ENCODE measurements at regions not wholly inside any gene's neighbourhood (a gene's known extent, or its start where the extent isn't known, plus 50 kb on each side); places are given as distances from the start of the nearest gene placed in this dataset.

DNA sequence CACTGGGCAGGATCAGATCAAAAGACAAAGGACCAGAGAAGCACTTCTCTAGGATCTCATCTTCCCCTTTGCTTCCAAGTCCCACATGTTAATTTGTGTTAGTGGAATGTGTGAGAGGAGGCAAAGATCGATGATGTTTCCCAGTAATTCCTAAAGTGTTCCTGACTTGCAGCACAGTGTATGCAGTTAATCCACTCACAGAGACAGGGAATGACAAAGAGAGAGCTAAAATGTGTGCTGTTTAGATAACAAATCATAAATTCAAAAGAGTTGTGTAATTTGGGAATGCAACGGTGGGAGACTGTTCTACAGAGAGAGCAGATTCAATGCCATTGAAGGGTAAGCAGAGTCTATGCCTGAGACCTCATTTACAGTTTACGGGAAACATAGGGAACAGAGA, 132.0 kb upstream of the SVIL start:
- no peak for DNase-seq (ENCODE audit: low spot score)

GRCh38 chr10:29765330-29765729, 130.6 kb upstream of the SVIL start:
- FAIRE-seq (no peak), DNase-seq (ENCODE audit: low spot score) (no peak)

More for the DNA sequence above, 132.0 kb upstream of the SVIL start:
- FAIRE-seq: no peak

GRCh38 chr10:29763396-29763795, 128.6 kb upstream of the SVIL start:
- FAIRE-seq (no peak), DNase-seq (ENCODE audit: low spot score) (no peak)

- FAIRE-seq (no peak), DNase-seq (ENCODE audit: low spot score) (no peak)
These were observed 127.1 kb upstream of the SVIL start for GRCh38 chr10:29761916-29762315.

DNA sequence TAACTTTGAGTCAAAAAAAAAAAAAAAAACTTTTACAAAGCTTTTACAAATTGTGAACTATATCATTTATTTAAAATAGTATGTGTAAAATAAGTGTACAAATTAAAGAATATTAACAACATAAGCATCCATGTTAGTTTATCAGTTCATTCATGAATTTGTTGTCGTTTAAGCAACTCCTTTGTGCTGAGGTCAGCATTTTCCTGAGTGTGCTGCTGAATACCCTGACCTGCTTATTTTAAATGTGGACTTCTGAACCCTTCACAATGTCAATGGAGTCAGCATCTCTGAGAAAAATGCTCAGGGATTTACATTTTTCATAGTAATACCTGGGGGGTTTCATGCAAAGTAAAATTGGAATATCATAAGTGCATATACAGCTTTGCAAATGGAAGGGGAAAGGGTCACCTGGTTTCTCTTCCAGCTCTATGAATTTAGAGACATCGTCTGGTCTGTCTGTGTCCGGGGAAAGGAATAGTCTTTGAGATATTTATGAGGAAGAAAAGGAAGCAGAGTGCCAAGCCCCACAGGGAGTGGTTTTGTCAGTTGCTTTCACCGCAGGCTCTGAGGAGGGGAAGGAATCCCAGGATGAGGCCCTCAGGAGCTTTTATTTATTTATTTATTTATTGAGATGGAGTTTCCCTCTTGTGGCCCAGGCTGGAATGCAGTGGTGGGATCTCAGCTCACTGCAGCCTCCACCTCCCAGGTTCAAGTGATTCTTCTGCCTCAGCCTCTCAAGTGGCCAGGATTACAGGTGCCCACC, 125.5 kb upstream of the SVIL start:
- DNase-seq (ENCODE audit: low spot score) (no peak), FAIRE-seq (no peak)

GRCh38 chr10:29757551-29758297, 123.0 kb upstream of the SVIL start:
- peak; percentile 81 for DNase-seq (ENCODE audit: low spot score)
- no peak for FAIRE-seq

DNA sequence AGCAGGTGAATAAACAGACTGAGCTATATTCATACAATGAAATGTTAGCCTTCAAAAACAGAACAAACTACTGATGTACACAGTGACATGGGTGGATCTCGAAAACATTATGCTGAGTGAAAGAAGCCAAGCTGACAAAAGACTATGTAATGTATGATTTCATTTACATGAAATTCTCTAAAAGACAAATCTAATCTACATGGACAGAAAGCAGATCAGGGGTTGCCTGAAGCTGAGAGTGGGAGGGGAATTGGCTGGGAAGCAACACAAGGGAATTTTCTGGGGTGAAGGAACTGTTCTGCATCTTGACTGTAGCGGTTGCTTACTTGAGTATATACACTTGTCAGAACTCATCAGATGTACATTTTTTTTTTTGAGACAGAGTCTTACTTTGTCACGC, 121.7 kb upstream of the SVIL start:
- FAIRE-seq (no peak), DNase-seq (ENCODE audit: low spot score) (no peak)

DNA sequence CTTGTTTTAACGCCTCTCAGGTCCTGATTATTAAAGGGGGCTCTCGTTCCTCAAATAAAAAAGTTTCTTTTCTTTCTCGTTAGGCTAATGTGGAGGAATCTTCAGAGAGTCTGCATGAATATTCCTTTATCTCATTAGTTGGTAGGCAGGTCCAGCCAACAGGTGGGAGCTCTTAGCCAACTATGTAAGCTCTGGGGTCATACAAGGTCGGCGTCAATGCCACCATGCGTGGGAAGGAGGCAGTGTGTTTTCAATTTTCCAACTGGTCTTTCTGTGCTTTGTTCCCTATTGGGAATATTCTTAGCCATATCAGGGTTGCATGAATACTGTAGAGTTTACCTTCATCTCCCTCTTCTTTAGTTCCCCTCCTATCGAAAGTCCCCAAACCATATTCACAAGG, 118.5 kb upstream of the SVIL start:
- DNase-seq (ENCODE audit: low spot score): no peak
- FAIRE-seq: no peak

- FAIRE-seq (peak; percentile 20), DNase-seq (ENCODE audit: low spot score) (no peak)
These were observed 116.9 kb upstream of the SVIL start for GRCh38 chr10:29751684-29752083.

DNA sequence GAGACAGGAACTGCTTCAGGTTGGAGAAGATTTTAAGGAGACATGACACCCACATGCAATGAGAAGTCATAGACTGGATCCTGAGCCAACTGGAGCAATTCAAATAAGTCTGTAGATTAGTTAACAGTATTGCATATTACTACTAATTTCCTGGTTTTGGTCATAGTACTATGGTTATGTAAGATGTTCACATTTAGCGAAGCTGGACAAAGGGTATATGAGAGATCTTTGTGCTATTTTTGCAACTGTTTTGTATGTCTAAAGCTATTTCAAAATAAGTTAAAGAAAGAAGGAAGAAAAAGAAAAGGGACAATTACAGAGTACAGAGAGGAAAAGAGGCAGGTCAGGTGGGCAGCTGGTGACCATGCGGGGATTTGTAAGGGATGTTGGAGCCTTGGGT, 116.5 kb upstream of the SVIL start:
- no peak for FAIRE-seq
- no peak for DNase-seq (ENCODE audit: low spot score)

GRCh38 chr10:29749150-29749549, 114.4 kb upstream of the SVIL start:
- DNase-seq (ENCODE audit: low spot score) (no peak), FAIRE-seq (no peak)

- DNase-seq (ENCODE audit: low spot score) (no peak), FAIRE-seq (no peak)
These were observed 113.4 kb upstream of the SVIL start for GRCh38 chr10:29748109-29748650.

GRCh38 chr10:29746080-29746797, 111.5 kb upstream of the SVIL start:
- FAIRE-seq: no peak
- DNase-seq (ENCODE audit: low spot score): no peak

DNA sequence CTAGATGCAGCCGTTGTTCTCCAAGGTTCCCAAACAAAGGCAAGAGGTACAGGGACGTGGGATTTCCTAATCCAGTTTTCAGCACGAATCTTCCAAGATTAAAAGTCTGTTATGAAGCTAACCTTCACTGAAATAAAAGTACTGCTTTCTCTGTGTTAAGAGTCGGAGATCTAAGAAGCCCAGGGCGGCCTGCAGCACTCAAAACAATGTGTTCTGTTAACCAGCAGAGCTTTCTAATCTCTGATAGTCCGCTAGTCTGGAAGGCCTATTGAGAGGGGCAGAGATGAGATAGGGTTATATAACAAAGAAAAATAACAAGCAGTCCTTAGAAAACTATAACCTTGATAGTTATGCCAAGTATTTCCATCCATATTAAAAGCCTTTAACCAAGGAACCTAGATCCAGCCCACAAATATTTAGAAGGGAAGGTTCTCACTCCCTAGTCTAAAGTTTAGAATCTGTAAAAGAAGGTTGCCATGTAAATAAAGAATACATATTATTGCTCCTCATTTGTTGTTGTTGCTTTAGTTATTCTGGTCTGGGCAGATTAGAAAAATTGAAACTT, 106.3 kb upstream of the SVIL start:
- DNase-seq (ENCODE audit: low spot score) (no peak), FAIRE-seq (no peak)

- no peak for DNase-seq (ENCODE audit: low spot score)
- FAIRE-seq: no peak
These were observed 103.6 kb upstream of the SVIL start for GRCh38 chr10:29738341-29738740.

DNA sequence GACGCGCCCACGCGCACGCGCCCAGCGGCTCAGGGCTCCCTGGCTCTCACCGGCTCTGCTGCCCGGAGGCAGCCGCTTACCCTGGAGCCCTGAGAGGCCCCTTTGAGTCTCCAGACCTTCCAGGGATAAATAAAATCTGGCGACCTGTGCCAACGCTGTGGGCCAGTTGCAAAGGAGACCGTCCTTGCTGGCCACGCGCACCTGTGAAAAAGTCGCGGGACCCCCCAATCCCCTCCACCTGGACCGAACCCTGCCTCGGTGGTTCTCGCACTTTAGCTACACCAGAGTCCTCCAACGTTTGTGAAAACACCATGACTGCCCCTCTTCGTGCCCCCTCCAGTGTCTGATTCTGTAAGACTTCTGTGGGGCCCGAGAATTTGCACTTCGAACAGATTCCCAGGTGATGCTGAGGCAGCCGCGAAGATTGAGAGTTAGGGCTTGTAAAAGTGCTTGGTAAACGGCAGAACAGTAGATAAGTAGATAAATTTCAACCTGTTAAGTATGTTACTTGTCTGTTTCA, 102.4 kb upstream of the SVIL start:
- DNase-seq (ENCODE audit: low spot score) (no peak), FAIRE-seq (no peak)

DNA sequence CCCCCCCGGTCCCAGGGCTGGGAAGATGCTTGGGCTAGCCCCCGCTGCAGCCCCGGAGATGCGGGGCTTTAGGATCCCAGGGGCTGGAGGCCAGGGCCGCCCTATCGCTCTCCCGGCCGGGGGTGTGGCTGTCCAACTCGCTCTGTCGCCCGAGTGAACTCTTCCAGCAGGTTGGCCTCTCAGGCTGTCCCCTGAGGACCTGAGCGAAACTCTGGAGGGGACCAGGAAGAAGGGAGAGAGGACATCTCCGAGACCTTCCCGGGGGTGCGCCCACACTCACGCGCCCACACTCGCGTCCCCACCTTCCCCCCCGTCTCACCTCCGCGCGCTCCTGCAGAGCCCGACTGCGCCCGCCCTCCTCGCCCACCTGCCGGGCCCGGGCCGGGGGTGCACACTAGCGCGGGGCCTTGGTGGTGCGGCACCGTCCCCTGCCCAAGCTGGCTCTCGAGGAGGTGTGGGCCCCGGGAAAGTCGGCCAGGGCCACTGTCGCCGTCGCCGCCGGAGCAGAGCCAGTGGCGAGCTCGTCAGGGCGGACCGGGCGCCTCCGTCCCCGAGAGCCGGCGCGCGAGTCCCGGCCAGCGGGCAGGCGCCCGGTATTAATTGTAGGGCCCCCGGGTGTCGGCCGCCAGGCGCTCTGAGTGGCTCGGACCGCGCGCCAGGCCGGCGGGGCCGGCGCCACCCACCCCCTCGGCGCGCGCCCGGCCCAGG, 101.7 kb upstream of the SVIL start:
- no peak for FAIRE-seq

GRCh38 chr10:29735628-29736365, 101.0 kb upstream of the SVIL start:
- peak; percentile 93 for FAIRE-seq
- peak; percentile 94 for DNase-seq (ENCODE audit: low spot score)

More for the DNA sequence above, 101.7 kb upstream of the SVIL start:
- DNase-seq (ENCODE audit: low spot score): peak; percentile 94

DNA sequence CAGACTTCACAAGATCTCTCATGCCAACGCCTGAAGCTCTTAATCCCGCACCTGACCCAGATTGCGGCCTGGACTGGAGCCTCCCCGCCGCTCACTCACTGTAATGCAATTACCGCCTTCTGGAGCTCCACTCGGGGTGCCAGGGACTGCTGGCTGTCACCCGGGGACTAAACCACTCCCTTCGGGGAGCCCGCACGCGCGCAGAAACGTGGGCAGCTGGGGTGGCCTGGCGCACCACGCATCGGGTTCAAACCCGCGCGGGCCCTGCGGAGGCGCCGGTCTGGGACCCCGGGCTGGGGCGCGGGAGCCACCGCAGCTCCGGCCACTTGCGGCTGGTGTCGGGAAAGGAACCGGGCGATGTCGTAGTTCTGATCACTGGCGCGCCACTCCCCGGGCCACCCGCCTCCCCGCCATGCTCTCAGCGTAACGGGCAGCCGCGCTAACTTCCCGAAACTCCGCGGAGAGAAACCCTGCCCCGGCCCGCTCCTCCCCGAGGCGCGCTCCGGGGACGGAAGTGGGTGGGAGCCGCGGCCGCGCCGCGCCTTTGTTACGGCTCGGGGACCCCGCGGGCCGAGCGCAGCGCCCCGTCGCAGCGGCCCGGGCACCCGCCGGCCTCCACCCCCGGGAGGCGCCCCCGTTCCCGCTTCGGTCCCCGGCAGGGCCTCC, 100.3 kb upstream of the SVIL start:
- FAIRE-seq: peak; percentile 56
- DNase-seq (ENCODE audit: low spot score): peak; percentile 69

GRCh38 chr10:29734640-29734961, 99.8 kb upstream of the SVIL start:
- FAIRE-seq: no peak
- DNase-seq (ENCODE audit: low spot score): peak; percentile 18
